Ishikawa (cell line): ENCODE measurements at regions not wholly inside any gene's neighbourhood (a gene's known extent, or its start where the extent isn't known, plus 50 kb on each side); places are given as distances from the start of the nearest gene placed in this dataset.

Experiments used
- CEBPB ChIP-seq: IDR thresholded peaks from 2 replicates; pipeline ENCODE4 v1.6.1; 2012
- CREB1 ChIP-seq: IDR thresholded peaks from 2 replicates; pipeline ENCODE4 v1.6.1; 2012; ENCODE audit warnings: low read depth
- EGR1 ChIP-seq: IDR thresholded peaks from 2 replicates; pipeline ENCODE4 v1.6.1; 2012
- EP300 ChIP-seq: IDR thresholded peaks from 2 replicates; pipeline ENCODE4 v1.6.1; 2012; ENCODE audit warnings: borderline replicate concordance
- FOXM1 ChIP-seq: IDR thresholded peaks from 2 replicates; pipeline ENCODE4 v1.6.1; 2012; ENCODE audit warnings: low read depth, borderline replicate concordance
- MAX ChIP-seq: IDR thresholded peaks from 2 replicates; pipeline ENCODE4 v1.6.1; 2012
- NFIC ChIP-seq: IDR thresholded peaks from 2 replicates; pipeline ENCODE4 v1.6.1; 2012
- RAD21 ChIP-seq: IDR thresholded peaks from 2 replicates; pipeline ENCODE4 v1.6.1; 2012; ENCODE audit warnings: low read depth
- TAF1 ChIP-seq: IDR thresholded peaks from 2 replicates; pipeline ENCODE4 v1.6.1; 2012; ENCODE audit warnings: low read depth, mild to moderate bottlenecking
- TCF12 ChIP-seq: IDR thresholded peaks from 2 replicates; pipeline ENCODE4 v1.6.1; 2012; ENCODE audit warnings: low read depth
- TEAD4 ChIP-seq: IDR thresholded peaks from 2 replicates; pipeline ENCODE4 v1.6.1; 2012
- YY1 ChIP-seq: IDR thresholded peaks from 2 replicates; pipeline ENCODE4 v1.6.1; 2012; ENCODE audit warnings: low read depth
- ZBTB7A ChIP-seq: IDR thresholded peaks from 2 replicates; pipeline ENCODE4 v1.6.1; 2012; ENCODE audit warnings: low read depth
- TF ChIP-seq, protein P1 (sequence below): IDR thresholded peaks from 2 replicates; pipeline ENCODE4 v1.6.1; 2012
- TF ChIP-seq, protein P2 (sequence below): IDR thresholded peaks from 2 replicates; pipeline ENCODE4 v1.6.1; 2012; ENCODE audit warnings: low read depth, mild to moderate bottlenecking

- TF ChIP-seq CREB1 (no peak), NFIC (no peak), TCF12 (no peak), TEAD4 (no peak), ZBTB7A (no peak), EGR1 (no peak), CEBPB (no peak), YY1 (no peak)
Measured at GRCh38 chr3:152205097-152205593, 63.6 kb upstream of the MBNL1 start.

- no peak for TF ChIP-seq NFIC
- no peak for TF ChIP-seq YY1
- no peak for TF ChIP-seq RAD21
- TF ChIP-seq TAF1, result no peak
- TF ChIP-seq, protein P1, sequence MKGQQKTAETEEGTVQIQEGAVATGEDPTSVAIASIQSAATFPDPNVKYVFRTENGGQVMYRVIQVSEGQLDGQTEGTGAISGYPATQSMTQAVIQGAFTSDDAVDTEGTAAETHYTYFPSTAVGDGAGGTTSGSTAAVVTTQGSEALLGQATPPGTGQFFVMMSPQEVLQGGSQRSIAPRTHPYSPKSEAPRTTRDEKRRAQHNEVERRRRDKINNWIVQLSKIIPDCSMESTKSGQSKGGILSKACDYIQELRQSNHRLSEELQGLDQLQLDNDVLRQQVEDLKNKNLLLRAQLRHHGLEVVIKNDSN, result no peak
- TF ChIP-seq FOXM1, result no peak
- TF ChIP-seq, protein P2, sequence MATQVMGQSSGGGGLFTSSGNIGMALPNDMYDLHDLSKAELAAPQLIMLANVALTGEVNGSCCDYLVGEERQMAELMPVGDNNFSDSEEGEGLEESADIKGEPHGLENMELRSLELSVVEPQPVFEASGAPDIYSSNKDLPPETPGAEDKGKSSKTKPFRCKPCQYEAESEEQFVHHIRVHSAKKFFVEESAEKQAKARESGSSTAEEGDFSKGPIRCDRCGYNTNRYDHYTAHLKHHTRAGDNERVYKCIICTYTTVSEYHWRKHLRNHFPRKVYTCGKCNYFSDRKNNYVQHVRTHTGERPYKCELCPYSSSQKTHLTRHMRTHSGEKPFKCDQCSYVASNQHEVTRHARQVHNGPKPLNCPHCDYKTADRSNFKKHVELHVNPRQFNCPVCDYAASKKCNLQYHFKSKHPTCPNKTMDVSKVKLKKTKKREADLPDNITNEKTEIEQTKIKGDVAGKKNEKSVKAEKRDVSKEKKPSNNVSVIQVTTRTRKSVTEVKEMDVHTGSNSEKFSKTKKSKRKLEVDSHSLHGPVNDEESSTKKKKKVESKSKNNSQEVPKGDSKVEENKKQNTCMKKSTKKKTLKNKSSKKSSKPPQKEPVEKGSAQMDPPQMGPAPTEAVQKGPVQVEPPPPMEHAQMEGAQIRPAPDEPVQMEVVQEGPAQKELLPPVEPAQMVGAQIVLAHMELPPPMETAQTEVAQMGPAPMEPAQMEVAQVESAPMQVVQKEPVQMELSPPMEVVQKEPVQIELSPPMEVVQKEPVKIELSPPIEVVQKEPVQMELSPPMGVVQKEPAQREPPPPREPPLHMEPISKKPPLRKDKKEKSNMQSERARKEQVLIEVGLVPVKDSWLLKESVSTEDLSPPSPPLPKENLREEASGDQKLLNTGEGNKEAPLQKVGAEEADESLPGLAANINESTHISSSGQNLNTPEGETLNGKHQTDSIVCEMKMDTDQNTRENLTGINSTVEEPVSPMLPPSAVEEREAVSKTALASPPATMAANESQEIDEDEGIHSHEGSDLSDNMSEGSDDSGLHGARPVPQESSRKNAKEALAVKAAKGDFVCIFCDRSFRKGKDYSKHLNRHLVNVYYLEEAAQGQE, result no peak
- TF ChIP-seq EGR1, result no peak
- no peak for TF ChIP-seq ZBTB7A
- no peak for TF ChIP-seq TEAD4
- no peak for TF ChIP-seq MAX
- TF ChIP-seq CREB1, result no peak
- TF ChIP-seq TCF12, result no peak
- no peak for TF ChIP-seq CEBPB
- TF ChIP-seq EP300, result no peak
Measured at GRCh38 chr3:152206243-152206760, 62.4 kb upstream of the MBNL1 start.

- TF ChIP-seq, protein P2, result no peak
- TF ChIP-seq TEAD4 (no peak), EP300 (no peak), NFIC (no peak), YY1 (no peak), TCF12 (no peak), MAX (no peak), CREB1 (no peak), CEBPB (no peak), EGR1 (no peak), ZBTB7A (no peak), FOXM1 (no peak), RAD21 (no peak), TAF1 (no peak)
- TF ChIP-seq, protein P1, result no peak
Measured at GRCh38 chr3:152208439-152208838, 60.3 kb upstream of the MBNL1 start.

- TF ChIP-seq YY1, result no peak
- no peak for TF ChIP-seq TAF1
- no peak for TF ChIP-seq MAX
- TF ChIP-seq CEBPB, result no peak
- no peak for TF ChIP-seq CREB1
- no peak for TF ChIP-seq ZBTB7A
- TF ChIP-seq EP300, result no peak
- TF ChIP-seq FOXM1, result no peak
- TF ChIP-seq EGR1, result no peak
- no peak for TF ChIP-seq RAD21
Measured at GRCh38 chr3:152209060-152209459, 59.7 kb upstream of the MBNL1 start.

GRCh38 chr3:152209776-152210175 is 59.0 kb upstream of the MBNL1 start:
- no peak for TF ChIP-seq CEBPB
- no peak for TF ChIP-seq TAF1
- TF ChIP-seq, protein P2, result no peak
- TF ChIP-seq ZBTB7A, result no peak
